Osteoblast (primary cell): ENCODE measurements at regions not wholly inside any gene's neighbourhood (a gene's known extent, or its start where the extent isn't known, plus 50 kb on each side); places are given as distances from the start of the nearest gene placed in this dataset.

Experiments
- DNase-seq: peaks from one replicate; pipeline ENCODE4 v3.0.0; 2011; ENCODE audit warnings: low spot score, mixed read lengths; ENCODE audit not compliant: insufficient read length; ENCODE audit errors: missing footprints
- H2AFZ ChIP-seq: 2 replicates; pipeline ENCODE4 v1.6.0; 2011; ENCODE audit warnings: mild to moderate bottlenecking, low read length
- H3K27ac ChIP-seq: 2 replicates; pipeline ENCODE4 v1.5.1; 2011; ENCODE audit warnings: mild to moderate bottlenecking, low read depth, low read length, moderate library complexity
- H3K27me3 ChIP-seq: 2 replicates; pipeline ENCODE4 v1.6.0; 2012; ENCODE audit warnings: mild to moderate bottlenecking, control low read depth, inconsistent platforms, low read length, moderate library complexity; ENCODE audit not compliant: insufficient read depth
- H3K36me3 ChIP-seq: 2 replicates; pipeline ENCODE4 v1.5.1; 2011; ENCODE audit warnings: mild to moderate bottlenecking, low read length, control low read depth, moderate library complexity; ENCODE audit not compliant: insufficient read depth
- H3K4me1 ChIP-seq: 2 replicates; pipeline ENCODE4 v1.5.1; 2011; ENCODE audit warnings: mild to moderate bottlenecking, low read length, control low read depth, moderate library complexity; ENCODE audit not compliant: insufficient read depth
- H3K4me2 ChIP-seq: 2 replicates; pipeline ENCODE4 v1.6.0; 2011; ENCODE audit warnings: mild to moderate bottlenecking, low read length; ENCODE audit not compliant: insufficient read depth
- H3K4me3 ChIP-seq: fragments of 200-600 bp; sonication (generic); 3 replicates; pipeline ENCODE4 v1.5.1; 2012; ENCODE audit warnings: mild to moderate bottlenecking, low read length, inconsistent platforms; ENCODE audit not compliant: insufficient read depth
- H3K79me2 ChIP-seq: 2 replicates; pipeline ENCODE4 v1.6.0; 2012; ENCODE audit warnings: mild to moderate bottlenecking, low read length, control low read depth, inconsistent platforms; ENCODE audit not compliant: insufficient read depth
- H3K9me3 ChIP-seq: 2 replicates; pipeline ENCODE4 v1.5.1; 2011; ENCODE audit warnings: low read depth, low read length, control low read depth
- H4K20me1 ChIP-seq: 2 replicates; pipeline ENCODE4 v1.6.0; 2012; ENCODE audit warnings: mild to moderate bottlenecking, low read length, control low read depth; ENCODE audit not compliant: insufficient read depth
- TF ChIP-seq, protein P1 (sequence below): IDR thresholded peaks from 2 replicates; pipeline ENCODE4 v1.5.1; 2011; ENCODE audit warnings: mild to moderate bottlenecking, low read depth, low read length, moderate library complexity; ENCODE audit errors: extremely low read depth

DNA sequence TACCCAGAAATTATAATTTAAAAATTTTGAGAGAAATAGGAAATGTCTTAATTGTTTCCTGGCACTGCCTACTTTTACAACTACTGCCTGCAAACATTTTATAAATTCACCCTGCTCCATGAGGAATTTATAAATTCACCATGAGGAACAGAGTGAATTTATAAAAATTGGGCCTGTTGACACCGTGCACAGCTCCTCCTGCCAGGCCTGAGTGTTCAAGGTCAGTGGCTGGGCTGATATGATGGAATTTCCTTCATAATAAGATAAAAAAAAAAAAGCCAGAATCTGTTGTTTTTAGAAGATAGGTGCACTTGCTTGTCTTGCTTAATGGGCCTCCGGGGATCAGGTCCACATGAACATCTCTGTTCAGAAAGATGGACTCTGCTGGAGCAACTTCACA, 151.7 kb upstream of the RASGEF1B start:
- TF ChIP-seq, protein P1, sequence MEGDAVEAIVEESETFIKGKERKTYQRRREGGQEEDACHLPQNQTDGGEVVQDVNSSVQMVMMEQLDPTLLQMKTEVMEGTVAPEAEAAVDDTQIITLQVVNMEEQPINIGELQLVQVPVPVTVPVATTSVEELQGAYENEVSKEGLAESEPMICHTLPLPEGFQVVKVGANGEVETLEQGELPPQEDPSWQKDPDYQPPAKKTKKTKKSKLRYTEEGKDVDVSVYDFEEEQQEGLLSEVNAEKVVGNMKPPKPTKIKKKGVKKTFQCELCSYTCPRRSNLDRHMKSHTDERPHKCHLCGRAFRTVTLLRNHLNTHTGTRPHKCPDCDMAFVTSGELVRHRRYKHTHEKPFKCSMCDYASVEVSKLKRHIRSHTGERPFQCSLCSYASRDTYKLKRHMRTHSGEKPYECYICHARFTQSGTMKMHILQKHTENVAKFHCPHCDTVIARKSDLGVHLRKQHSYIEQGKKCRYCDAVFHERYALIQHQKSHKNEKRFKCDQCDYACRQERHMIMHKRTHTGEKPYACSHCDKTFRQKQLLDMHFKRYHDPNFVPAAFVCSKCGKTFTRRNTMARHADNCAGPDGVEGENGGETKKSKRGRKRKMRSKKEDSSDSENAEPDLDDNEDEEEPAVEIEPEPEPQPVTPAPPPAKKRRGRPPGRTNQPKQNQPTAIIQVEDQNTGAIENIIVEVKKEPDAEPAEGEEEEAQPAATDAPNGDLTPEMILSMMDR: no peak
- no peaks in the 10 kb centered on the region for H3K4me1 ChIP-seq
- no peaks in the 10 kb centered on the region for H3K36me3 ChIP-seq
- H3K27ac ChIP-seq: no peak overlapping the region
- no peaks in the 10 kb centered on the region for H4K20me1 ChIP-seq
- no peaks in the 10 kb centered on the region for H3K9me3 ChIP-seq
- DNase-seq: no peak
- H3K79me2 ChIP-seq: no peaks in the 10 kb centered on the region
- no peaks in the 10 kb centered on the region for H3K27me3 ChIP-seq
- H3K4me3 ChIP-seq: no peak overlapping the region
- H2AFZ ChIP-seq: no peak overlapping the region
- no peak overlapping the region for H3K4me2 ChIP-seq

- H3K27me3 ChIP-seq: no peaks in the 10 kb centered on the region
- no peaks in the 10 kb centered on the region for H3K79me2 ChIP-seq
- H3K36me3 ChIP-seq: no peaks in the 10 kb centered on the region
- DNase-seq: no peak
- H3K4me1 ChIP-seq: no peaks in the 10 kb centered on the region
- H3K27ac ChIP-seq: no peak overlapping the region
- H3K4me3 ChIP-seq: no peak overlapping the region
- no peak overlapping the region for H3K4me2 ChIP-seq
- TF ChIP-seq, protein P1: no peak
- no peaks in the 10 kb centered on the region for H3K9me3 ChIP-seq
- no peak overlapping the region for H2AFZ ChIP-seq
- no peaks in the 10 kb centered on the region for H4K20me1 ChIP-seq
Observed at GRCh38 chr4:81622474-81623184, 150.9 kb upstream of the RASGEF1B start.

DNA sequence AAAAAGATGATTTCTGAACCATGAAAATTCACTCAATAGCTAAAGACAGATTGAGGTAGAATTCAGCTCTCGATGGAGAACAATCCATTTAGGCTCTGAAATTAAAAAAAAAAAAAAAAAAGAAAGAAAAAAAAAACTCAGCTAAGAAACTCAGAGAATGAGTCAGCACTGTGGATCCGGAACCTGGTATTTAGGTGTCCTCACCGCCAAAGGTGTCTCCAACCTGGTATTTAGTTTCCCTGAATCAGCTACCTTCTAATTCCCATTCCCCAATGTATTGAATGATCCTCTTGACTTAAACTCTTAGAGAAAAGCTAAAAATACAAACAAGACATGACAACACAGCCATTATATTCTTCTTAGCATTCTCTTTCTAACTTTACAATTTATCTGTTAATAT, 150.3 kb upstream of the RASGEF1B start:
- TF ChIP-seq, protein P1: no peak
- Histone ChIP-seq H3K36me3 (no peaks in the 10 kb centered on the region), H2AFZ (no peak overlapping the region), H3K79me2 (no peaks in the 10 kb centered on the region), H3K27me3 (no peaks in the 10 kb centered on the region), H3K4me1 (no peaks in the 10 kb centered on the region), H3K4me3 (no peak overlapping the region), H4K20me1 (no peaks in the 10 kb centered on the region), H3K27ac (no peak overlapping the region), H3K9me3 (no peaks in the 10 kb centered on the region), H3K4me2 (no peak overlapping the region)
- DNase-seq: no peak

- Histone ChIP-seq H4K20me1 (no peaks in the 10 kb centered on the region), H3K4me3 (no peak overlapping the region), H3K9me3 (no peaks in the 10 kb centered on the region), H2AFZ (no peak overlapping the region), H3K36me3 (no peaks in the 10 kb centered on the region), H3K27me3 (no peaks in the 10 kb centered on the region), H3K79me2 (no peaks in the 10 kb centered on the region), H3K4me1 (no peaks in the 10 kb centered on the region), H3K4me2 (no peak overlapping the region), H3K27ac (no peak overlapping the region)
- DNase-seq: no peak
- TF ChIP-seq, protein P1: no peak
Observed at GRCh38 chr4:81621490-81621889, 149.8 kb upstream of the RASGEF1B start.
